ENCODE measurements at regions not wholly inside any gene's neighbourhood (a gene's known extent, or its start where the extent isn't known, plus 50 kb on each side); places are given as distances from the start of the nearest gene placed in this dataset.

- no peaks in the 10 kb centered on the region for H3K36me3 ChIP-seq
- TF ChIP-seq POLR2AphosphoS5 (IDR thresholded peaks at IDR 0.05) (no peak), POLR2A (IDR thresholded peaks at IDR 0.05) (no peak), CTCF (IDR thresholded peaks at IDR 0.05) (no peak)
- H3K4me1 ChIP-seq, result no peaks in the 10 kb centered on the region
- H3K27ac ChIP-seq, result no peak overlapping the region
- DNase-seq (ENCODE audit: low spot score in 2 of 2), result no peak
- H3K4me3 ChIP-seq, result no peak overlapping the region
- no peaks in the 10 kb centered on the region for H3K27me3 ChIP-seq
- H3K9me3 ChIP-seq, result no peaks in the 10 kb centered on the region
- intact Hi-C loops (cut with DNase I; ENCODE audit: low total_unique reads), result no loop called here
Measured at GRCh38 chr13:106117035-106117434, 418.4 kb downstream of the EFNB2 start.

- Histone ChIP-seq H3K9me3 (no peaks in the 10 kb centered on the region), H3K4me1 (no peaks in the 10 kb centered on the region), H3K27me3 (no peaks in the 10 kb centered on the region), H3K36me3 (no peaks in the 10 kb centered on the region), H3K27ac (no peak overlapping the region), H3K4me3 (no peak overlapping the region)
- no peak for DNase-seq (ENCODE audit: low spot score in 2 of 2)
- intact Hi-C loops (cut with DNase I; ENCODE audit: low total_unique reads), result no loop called here
- TF ChIP-seq CTCF (IDR thresholded peaks at IDR 0.05), result no peak
- no peak for TF ChIP-seq POLR2AphosphoS5 (IDR thresholded peaks at IDR 0.05)
- TF ChIP-seq POLR2A (IDR thresholded peaks at IDR 0.05), result no peak
Measured at GRCh38 chr13:106115081-106115480, 420.4 kb downstream of the EFNB2 start.

- Histone ChIP-seq H3K27ac (no peak overlapping the region), H3K27me3 (no peaks in the 10 kb centered on the region), H3K36me3 (no peaks in the 10 kb centered on the region), H3K9me3 (no peaks in the 10 kb centered on the region), H3K4me1 (no peaks in the 10 kb centered on the region), H3K4me3 (no peak overlapping the region)
- TF ChIP-seq POLR2A (IDR thresholded peaks at IDR 0.05) (no peak), POLR2AphosphoS5 (IDR thresholded peaks at IDR 0.05) (no peak), CTCF (IDR thresholded peaks at IDR 0.05) (no peak)
- DNase-seq (ENCODE audit: low spot score in 2 of 2), result no peak
- intact Hi-C loops (cut with DNase I; ENCODE audit: low total_unique reads), result no loop called here
Measured at GRCh38 chr13:106113796-106114195, 421.7 kb downstream of the EFNB2 start.

- H3K4me3 ChIP-seq, result no peak overlapping the region
- no peak for TF ChIP-seq POLR2AphosphoS5 (IDR thresholded peaks at IDR 0.05)
- no peak for TF ChIP-seq CTCF (IDR thresholded peaks at IDR 0.05)
- H3K27me3 ChIP-seq, result no peaks in the 10 kb centered on the region
- H3K4me1 ChIP-seq, result no peaks in the 10 kb centered on the region
- no peak overlapping the region for H3K27ac ChIP-seq
- intact Hi-C loops (cut with DNase I; ENCODE audit: low total_unique reads), result no loop called here
- DNase-seq (ENCODE audit: low spot score in 2 of 2), result no peak
- no peaks in the 10 kb centered on the region for H3K36me3 ChIP-seq
- no peaks in the 10 kb centered on the region for H3K9me3 ChIP-seq
Measured at GRCh38 chr13:106112191-106112590, 423.3 kb downstream of the EFNB2 start.

GRCh38 chr13:106110241-106110855, 425.1 kb downstream of the EFNB2 start:
- Histone ChIP-seq H3K27ac (no peak overlapping the region), H3K4me1 (no peaks in the 10 kb centered on the region), H3K4me3 (no peak overlapping the region), H3K36me3 (no peaks in the 10 kb centered on the region), H3K9me3 (no peaks in the 10 kb centered on the region), H3K27me3 (no peaks in the 10 kb centered on the region)
- TF ChIP-seq CTCF (IDR thresholded peaks at IDR 0.05) (no peak), POLR2A (IDR thresholded peaks at IDR 0.05) (no peak), POLR2AphosphoS5 (IDR thresholded peaks at IDR 0.05) (no peak)
- intact Hi-C loops (cut with DNase I; ENCODE audit: low total_unique reads), result no loop called here
- DNase-seq (ENCODE audit: low spot score in 2 of 2), result no peak

Data from breast epithelium (tissue), 4 donors.